ENCODE measurements at regions not wholly inside any gene's neighbourhood (a gene's known extent, or its start where the extent isn't known, plus 50 kb on each side); places are given as distances from the start of the nearest gene placed in this dataset.
A peak's percentile ranks its signal among the peaks of the same experiment; 100 is the strongest.

DNA sequence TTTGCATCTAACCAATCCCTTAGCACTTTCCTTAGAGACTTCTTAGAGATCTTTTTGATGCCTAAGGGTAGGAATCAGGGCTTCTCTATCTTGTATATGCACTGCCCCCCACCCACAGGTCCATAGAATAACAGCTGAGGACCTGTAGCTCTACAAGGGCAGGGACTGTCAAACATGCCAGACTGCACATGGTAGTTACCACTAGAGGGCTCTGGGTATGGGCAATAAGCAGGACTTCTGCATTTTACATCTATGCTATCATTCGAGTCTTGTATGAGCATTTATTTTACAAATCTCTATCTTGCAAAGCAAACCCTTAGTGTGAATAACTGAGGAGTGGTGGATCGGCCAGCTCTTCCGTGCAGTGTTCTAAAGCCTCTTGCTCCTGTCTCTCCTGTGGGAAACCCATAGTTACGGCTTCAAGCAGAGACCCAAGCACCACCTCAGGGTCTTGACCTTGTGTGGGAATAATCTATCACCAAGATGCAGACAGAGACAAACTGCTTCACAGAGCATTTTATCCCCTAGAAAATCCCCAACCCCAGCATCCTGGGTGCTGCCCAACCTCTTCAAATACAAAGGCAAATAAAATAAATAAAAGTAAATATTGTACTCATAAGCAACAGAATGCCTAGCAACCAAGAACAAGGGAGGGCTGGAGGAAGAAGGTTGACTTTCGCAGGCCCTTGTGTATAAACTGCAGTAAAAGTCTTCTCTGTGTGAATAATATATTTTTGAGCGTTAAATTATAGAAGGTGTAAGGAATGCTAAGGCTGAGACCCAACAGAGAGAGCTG lies 219.3 kb downstream of the WDR11 start:
- ChIA-PET RAD21 (ENCODE audit: low non-redundant PET in 1 of 2, low total read pairs in 2 of 2, uncharacterized antibody in 2 of 2, unreplicated experiment in 2 of 2) (interaction anchor here in 1 of 2 experiments (0.6 kb wide), 1 partner anchor 68 kb away, joined by 5 read pairs; no protein-coding TSS in a partner anchor), CTCF (interaction anchor here (0.6 to 2.1 kb wide), 12 partner anchors 9 to 1988 kb away, joined by 3 to 10 read pairs (median 4); no protein-coding TSS in a partner anchor), POLR2A (interaction anchor here (0.6 kb wide), 1 partner anchor 12 kb away, joined by 5 read pairs; no protein-coding TSS in a partner anchor)
- ATAC-seq, result peak; percentile 92
- Histone ChIP-seq H3K4me2 (ENCODE audit: low read length) (no peak overlapping the region), H3K9me2 (ENCODE audit: insufficient read depth) (no peaks in the 10 kb centered on the region), H2AFZ (ENCODE audit: low read depth, low read length, poor library complexity, severe bottlenecking) (no peak overlapping the region), H3K4me3 (replicated peaks in 1 of 2; ENCODE audit: low read depth in 1 of 2, low read length in 2 of 2) (no peak overlapping the region), H3K4me1 (ENCODE audit: control insufficient read depth in 1 of 2, insufficient read depth in 2 of 2, low read length in 2 of 2) (peaks cover 0 to 12% of the 10 kb centered on the region in 2 experiments; a peak in 2 of 4 replicates), H3K79me2 (ENCODE audit: insufficient read depth, low read length) (no peaks in the 10 kb centered on the region), H3K36me3 (ENCODE audit: control insufficient read depth in 1 of 2, insufficient read depth in 2 of 2, low read length in 2 of 2) (no peaks in the 10 kb centered on the region), H3K27me3 (ENCODE audit: insufficient read depth, low read length) (no peaks in the 10 kb centered on the region), H3K27ac (ENCODE audit: low read depth, low read length) (no peak overlapping the region), H3K9me3 (ENCODE audit: control insufficient read depth in 1 of 2, insufficient read depth in 1 of 2, low read depth in 1 of 2, low read length in 2 of 2) (no peaks in the 10 kb centered on the region), H3K9ac (ENCODE audit: low read length) (no peak overlapping the region), H4K20me1 (ENCODE audit: insufficient read depth) (no peaks in the 10 kb centered on the region)
- peak; percentile 59 for DNase-seq (ENCODE audit: low read depth, low spot score)
- no TSS peak for BruUV-seq (replicated peaks)
- TF ChIP-seq ELF1 (IDR thresholded peaks at IDR 0.05; ENCODE audit: borderline replicate concordance, low read depth), result no peak
- TF ChIP-seq TCF7L2 (IDR thresholded peaks at IDR 0.05; ENCODE audit: borderline replicate concordance, extremely low read depth, insufficient read depth, insufficient read length), result no peak
- TF ChIP-seq, protein P1, sequence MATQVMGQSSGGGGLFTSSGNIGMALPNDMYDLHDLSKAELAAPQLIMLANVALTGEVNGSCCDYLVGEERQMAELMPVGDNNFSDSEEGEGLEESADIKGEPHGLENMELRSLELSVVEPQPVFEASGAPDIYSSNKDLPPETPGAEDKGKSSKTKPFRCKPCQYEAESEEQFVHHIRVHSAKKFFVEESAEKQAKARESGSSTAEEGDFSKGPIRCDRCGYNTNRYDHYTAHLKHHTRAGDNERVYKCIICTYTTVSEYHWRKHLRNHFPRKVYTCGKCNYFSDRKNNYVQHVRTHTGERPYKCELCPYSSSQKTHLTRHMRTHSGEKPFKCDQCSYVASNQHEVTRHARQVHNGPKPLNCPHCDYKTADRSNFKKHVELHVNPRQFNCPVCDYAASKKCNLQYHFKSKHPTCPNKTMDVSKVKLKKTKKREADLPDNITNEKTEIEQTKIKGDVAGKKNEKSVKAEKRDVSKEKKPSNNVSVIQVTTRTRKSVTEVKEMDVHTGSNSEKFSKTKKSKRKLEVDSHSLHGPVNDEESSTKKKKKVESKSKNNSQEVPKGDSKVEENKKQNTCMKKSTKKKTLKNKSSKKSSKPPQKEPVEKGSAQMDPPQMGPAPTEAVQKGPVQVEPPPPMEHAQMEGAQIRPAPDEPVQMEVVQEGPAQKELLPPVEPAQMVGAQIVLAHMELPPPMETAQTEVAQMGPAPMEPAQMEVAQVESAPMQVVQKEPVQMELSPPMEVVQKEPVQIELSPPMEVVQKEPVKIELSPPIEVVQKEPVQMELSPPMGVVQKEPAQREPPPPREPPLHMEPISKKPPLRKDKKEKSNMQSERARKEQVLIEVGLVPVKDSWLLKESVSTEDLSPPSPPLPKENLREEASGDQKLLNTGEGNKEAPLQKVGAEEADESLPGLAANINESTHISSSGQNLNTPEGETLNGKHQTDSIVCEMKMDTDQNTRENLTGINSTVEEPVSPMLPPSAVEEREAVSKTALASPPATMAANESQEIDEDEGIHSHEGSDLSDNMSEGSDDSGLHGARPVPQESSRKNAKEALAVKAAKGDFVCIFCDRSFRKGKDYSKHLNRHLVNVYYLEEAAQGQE (IDR thresholded peaks at IDR 0.05; ENCODE audit: low read depth), result no peak
- TF ChIP-seq, protein P2, sequence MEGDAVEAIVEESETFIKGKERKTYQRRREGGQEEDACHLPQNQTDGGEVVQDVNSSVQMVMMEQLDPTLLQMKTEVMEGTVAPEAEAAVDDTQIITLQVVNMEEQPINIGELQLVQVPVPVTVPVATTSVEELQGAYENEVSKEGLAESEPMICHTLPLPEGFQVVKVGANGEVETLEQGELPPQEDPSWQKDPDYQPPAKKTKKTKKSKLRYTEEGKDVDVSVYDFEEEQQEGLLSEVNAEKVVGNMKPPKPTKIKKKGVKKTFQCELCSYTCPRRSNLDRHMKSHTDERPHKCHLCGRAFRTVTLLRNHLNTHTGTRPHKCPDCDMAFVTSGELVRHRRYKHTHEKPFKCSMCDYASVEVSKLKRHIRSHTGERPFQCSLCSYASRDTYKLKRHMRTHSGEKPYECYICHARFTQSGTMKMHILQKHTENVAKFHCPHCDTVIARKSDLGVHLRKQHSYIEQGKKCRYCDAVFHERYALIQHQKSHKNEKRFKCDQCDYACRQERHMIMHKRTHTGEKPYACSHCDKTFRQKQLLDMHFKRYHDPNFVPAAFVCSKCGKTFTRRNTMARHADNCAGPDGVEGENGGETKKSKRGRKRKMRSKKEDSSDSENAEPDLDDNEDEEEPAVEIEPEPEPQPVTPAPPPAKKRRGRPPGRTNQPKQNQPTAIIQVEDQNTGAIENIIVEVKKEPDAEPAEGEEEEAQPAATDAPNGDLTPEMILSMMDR (IDR thresholded peaks at IDR 0.05 in 2 of 3, conservative IDR thresholded peaks at IDR 0.05 in 1 of 3; ENCODE audit: borderline replicate concordance in 1 of 3, insufficient read depth in 1 of 3, low read depth in 2 of 3, low read length in 2 of 3), result peak; percentile 73 to 91 (median 88)
- TF ChIP-seq EZH2phosphoT487 (IDR thresholded peaks at IDR 0.05; ENCODE audit: borderline replicate concordance), result no peak
- no peak for TF ChIP-seq EGR1 (IDR thresholded peaks at IDR 0.05; ENCODE audit: low read depth)
- TF ChIP-seq POLR2AphosphoS5 (IDR thresholded peaks at IDR 0.05; ENCODE audit: low read depth, low read length), result no peak
- TF ChIP-seq YY1 (IDR thresholded peaks at IDR 0.05; ENCODE audit: extremely low read depth, insufficient replicate concordance, low read depth, low read length), result no peak
- no peak for TF ChIP-seq ZNF274 (IDR thresholded peaks at IDR 0.05; ENCODE audit: low read depth, low read length)
- TF ChIP-seq, protein P3, sequence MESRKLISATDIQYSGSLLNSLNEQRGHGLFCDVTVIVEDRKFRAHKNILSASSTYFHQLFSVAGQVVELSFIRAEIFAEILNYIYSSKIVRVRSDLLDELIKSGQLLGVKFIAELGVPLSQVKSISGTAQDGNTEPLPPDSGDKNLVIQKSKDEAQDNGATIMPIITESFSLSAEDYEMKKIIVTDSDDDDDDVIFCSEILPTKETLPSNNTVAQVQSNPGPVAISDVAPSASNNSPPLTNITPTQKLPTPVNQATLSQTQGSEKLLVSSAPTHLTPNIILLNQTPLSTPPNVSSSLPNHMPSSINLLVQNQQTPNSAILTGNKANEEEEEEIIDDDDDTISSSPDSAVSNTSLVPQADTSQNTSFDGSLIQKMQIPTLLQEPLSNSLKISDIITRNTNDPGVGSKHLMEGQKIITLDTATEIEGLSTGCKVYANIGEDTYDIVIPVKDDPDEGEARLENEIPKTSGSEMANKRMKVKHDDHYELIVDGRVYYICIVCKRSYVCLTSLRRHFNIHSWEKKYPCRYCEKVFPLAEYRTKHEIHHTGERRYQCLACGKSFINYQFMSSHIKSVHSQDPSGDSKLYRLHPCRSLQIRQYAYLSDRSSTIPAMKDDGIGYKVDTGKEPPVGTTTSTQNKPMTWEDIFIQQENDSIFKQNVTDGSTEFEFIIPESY (IDR thresholded peaks at IDR 0.05; ENCODE audit: extremely low read depth, insufficient replicate concordance, low read length), result no peak
- peak; percentile 74 for TF ChIP-seq RAD21 (IDR thresholded peaks at IDR 0.05; ENCODE audit: low read depth)
- TF ChIP-seq CBX3 (IDR thresholded peaks at IDR 0.05; ENCODE audit: low read depth), result 0 out of 2 replicates have a peak, but pooled peaks have one; percentile 24
- TF ChIP-seq, protein P4, sequence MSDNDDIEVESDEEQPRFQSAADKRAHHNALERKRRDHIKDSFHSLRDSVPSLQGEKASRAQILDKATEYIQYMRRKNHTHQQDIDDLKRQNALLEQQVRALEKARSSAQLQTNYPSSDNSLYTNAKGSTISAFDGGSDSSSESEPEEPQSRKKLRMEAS (IDR thresholded peaks at IDR 0.05), result no peak
- intact Hi-C loops (cut with micrococcal nuclease), result loop anchor here (1.0 to 5.0 kb wide), 5 partner anchors 123 to 822 kb away; no protein-coding TSS in a partner anchor
